ENCODE measurements at regions not wholly inside any gene's neighbourhood (a gene's known extent, or its start where the extent isn't known, plus 50 kb on each side); places are given as distances from the start of the nearest gene placed in this dataset.

DNA sequence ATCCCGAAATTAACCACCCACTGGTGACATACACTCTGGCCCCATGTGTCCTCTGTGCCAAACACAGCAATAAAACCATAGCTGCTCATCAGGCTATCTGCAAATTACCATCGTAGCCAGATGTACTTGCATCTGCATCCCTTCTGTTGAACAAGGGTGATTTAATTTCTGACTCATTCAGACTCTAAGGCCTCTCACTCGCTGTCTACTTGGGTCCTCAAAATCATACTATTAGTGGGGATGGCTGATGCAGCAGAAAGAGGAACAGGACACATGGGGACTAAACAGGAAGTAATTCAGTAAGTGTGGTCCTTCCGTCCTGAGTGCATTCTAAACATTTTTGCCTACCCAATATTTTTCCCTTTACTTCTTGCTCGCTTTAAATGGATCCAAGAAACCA is 2275.0 kb upstream of the PCDH20 start:
- no peak overlapping the region for H3K4me3 ChIP-seq (ENCODE audit: low read depth, low read length)
- no peak for DNase-seq (ENCODE audit: low read depth)
- TF ChIP-seq, protein P1, sequence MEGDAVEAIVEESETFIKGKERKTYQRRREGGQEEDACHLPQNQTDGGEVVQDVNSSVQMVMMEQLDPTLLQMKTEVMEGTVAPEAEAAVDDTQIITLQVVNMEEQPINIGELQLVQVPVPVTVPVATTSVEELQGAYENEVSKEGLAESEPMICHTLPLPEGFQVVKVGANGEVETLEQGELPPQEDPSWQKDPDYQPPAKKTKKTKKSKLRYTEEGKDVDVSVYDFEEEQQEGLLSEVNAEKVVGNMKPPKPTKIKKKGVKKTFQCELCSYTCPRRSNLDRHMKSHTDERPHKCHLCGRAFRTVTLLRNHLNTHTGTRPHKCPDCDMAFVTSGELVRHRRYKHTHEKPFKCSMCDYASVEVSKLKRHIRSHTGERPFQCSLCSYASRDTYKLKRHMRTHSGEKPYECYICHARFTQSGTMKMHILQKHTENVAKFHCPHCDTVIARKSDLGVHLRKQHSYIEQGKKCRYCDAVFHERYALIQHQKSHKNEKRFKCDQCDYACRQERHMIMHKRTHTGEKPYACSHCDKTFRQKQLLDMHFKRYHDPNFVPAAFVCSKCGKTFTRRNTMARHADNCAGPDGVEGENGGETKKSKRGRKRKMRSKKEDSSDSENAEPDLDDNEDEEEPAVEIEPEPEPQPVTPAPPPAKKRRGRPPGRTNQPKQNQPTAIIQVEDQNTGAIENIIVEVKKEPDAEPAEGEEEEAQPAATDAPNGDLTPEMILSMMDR (conservative IDR thresholded peaks at IDR 0.05; ENCODE audit: low read depth, low read length), result no peak

- no peak for DNase-seq (ENCODE audit: low read depth)
- TF ChIP-seq, protein P1 (conservative IDR thresholded peaks at IDR 0.05; ENCODE audit: low read depth, low read length), result no peak
- H3K4me3 ChIP-seq (ENCODE audit: low read depth, low read length), result no peak overlapping the region
Observed at GRCh38 chr13:63684822-63685221, 2269.2 kb upstream of the PCDH20 start.

GRCh38 chr13:63680704-63681103 is 2265.1 kb upstream of the PCDH20 start:
- no peak for DNase-seq (ENCODE audit: low read depth)
- H3K4me3 ChIP-seq (ENCODE audit: low read depth, low read length), result no peak overlapping the region
- TF ChIP-seq, protein P1 (conservative IDR thresholded peaks at IDR 0.05; ENCODE audit: low read depth, low read length), result no peak

- H3K4me3 ChIP-seq (ENCODE audit: low read depth, low read length), result no peak overlapping the region
- TF ChIP-seq, protein P1 (conservative IDR thresholded peaks at IDR 0.05; ENCODE audit: low read depth, low read length), result no peak
- no peak for DNase-seq (ENCODE audit: low read depth)
Observed at GRCh38 chr13:63671296-63671695, 2255.6 kb upstream of the PCDH20 start.

- H3K4me3 ChIP-seq (ENCODE audit: low read depth, low read length), result no peak overlapping the region
- no peak for DNase-seq (ENCODE audit: low read depth)
- TF ChIP-seq, protein P1 (conservative IDR thresholded peaks at IDR 0.05; ENCODE audit: low read depth, low read length), result no peak
Observed at GRCh38 chr13:63651394-63651793, 2235.7 kb upstream of the PCDH20 start.

- no peak overlapping the region for H3K4me3 ChIP-seq (ENCODE audit: low read depth, low read length)
- no peak for DNase-seq (ENCODE audit: low read depth)
- TF ChIP-seq, protein P1 (conservative IDR thresholded peaks at IDR 0.05; ENCODE audit: low read depth, low read length), result no peak
Observed at GRCh38 chr13:63643543-63643942, 2227.9 kb upstream of the PCDH20 start.

GRCh38 chr13:63636316-63636993 is 2220.8 kb upstream of the PCDH20 start:
- no peak for DNase-seq (ENCODE audit: low read depth)
- TF ChIP-seq, protein P1 (conservative IDR thresholded peaks at IDR 0.05; ENCODE audit: low read depth, low read length), result peak; percentile 57
- peak overlapping the region; percentile 48 for H3K4me3 ChIP-seq (ENCODE audit: low read depth, low read length)
